Neural cell (in vitro differentiated cells): ENCODE measurements at regions not wholly inside any gene's neighbourhood (a gene's known extent, or its start where the extent isn't known, plus 50 kb on each side); places are given as distances from the start of the nearest gene placed in this dataset.

Source experiments
- H2AFZ ChIP-seq: fragments of 200-600, 300-800 bp; sonication (generic), shearing (Covaris generic); 2 replicates; pipeline ENCODE4 v1.6.0; 2014; ENCODE audit warnings: low read depth, mild to moderate bottlenecking, antibody characterized with exemption, low read length, moderate library complexity
- H3F3A ChIP-seq: fragments of 200-600 bp; shearing (Covaris generic); 2 replicates; pipeline ENCODE4 v1.6.1; 2016; ENCODE audit warnings: mild to moderate bottlenecking, moderate library complexity, mixed read lengths, antibody characterized with exemption, low read length; ENCODE audit not compliant: insufficient read depth, poor library complexity, severe bottlenecking
- H3K27ac ChIP-seq: fragments of 200-600, 300-800 bp; sonication (generic), shearing (Covaris generic); 2 replicates; pipeline ENCODE4 v1.5.1; 2014; ENCODE audit warnings: mild to moderate bottlenecking, low read length, moderate library complexity
- H3K27me3 ChIP-seq: fragments of 300-800, 200-600 bp; sonication (generic), shearing (Covaris generic); 2 replicates; pipeline ENCODE4 v1.6.0; 2014; ENCODE audit warnings: mild to moderate bottlenecking, low read depth, low read length, moderate library complexity; ENCODE audit not compliant: insufficient read depth
- H3K36me3 ChIP-seq: fragments of 300-800, 200-600 bp; sonication (generic), shearing (Covaris generic); 2 replicates; pipeline ENCODE4 v1.5.1; 2014; ENCODE audit warnings: mild to moderate bottlenecking, antibody characterized with exemption, low read length, moderate library complexity; ENCODE audit not compliant: insufficient read depth
- H3K4me2 ChIP-seq: fragments of 300-800, 200-600 bp; sonication (generic), shearing (Covaris generic); 2 replicates; pipeline ENCODE4 v1.6.0; 2014; ENCODE audit warnings: mild to moderate bottlenecking, low read length
- H3K4me3 ChIP-seq: fragments of 300-800, 200-600 bp; sonication (generic), shearing (Covaris generic); 2 replicates; pipeline ENCODE4 v1.5.1; 2014; ENCODE audit warnings: mild to moderate bottlenecking, low read length, moderate library complexity
- H3K79me2 ChIP-seq: fragments of 200-600 bp; shearing (Covaris generic); replicated peaks from 2 replicates; pipeline ENCODE4 v1.6.0; 2014; ENCODE audit warnings: mild to moderate bottlenecking, low read length, moderate library complexity; ENCODE audit not compliant: insufficient read depth
- H3K9ac ChIP-seq: fragments of 300-800, 200-600 bp; sonication (generic), shearing (Covaris generic); 2 replicates; pipeline ENCODE4 v1.6.1; 2016; ENCODE audit warnings: mild to moderate bottlenecking, low read length, mixed read lengths
- H3K9me2 ChIP-seq: fragments of 200-600 bp; shearing (Covaris generic); 2 replicates; pipeline ENCODE4 v1.6.1; 2016; ENCODE audit warnings: mild to moderate bottlenecking, low read length, mixed read lengths; ENCODE audit not compliant: insufficient read depth
- H3K9me3 ChIP-seq: fragments of 200-600, 300-800 bp; sonication (generic), shearing (Covaris generic); 2 replicates; pipeline ENCODE4 v1.6.1; 2016; ENCODE audit warnings: mild to moderate bottlenecking, mixed run types, low read length, moderate library complexity, mixed read lengths
- H4K20me1 ChIP-seq: fragments of 200-600 bp; shearing (Covaris generic); 2 replicates; pipeline ENCODE4 v1.6.1; 2016; ENCODE audit warnings: mild to moderate bottlenecking, mixed run types; ENCODE audit not compliant: insufficient read depth
- EP300 ChIP-seq: fragments of 450-650 bp; conservative IDR thresholded peaks from 2 replicates; pipeline ENCODE4 v1.6.1; 2014; ENCODE audit warnings: antibody characterized with exemption, mild to moderate bottlenecking, moderate library complexity; ENCODE audit not compliant: poor library complexity, severe bottlenecking
- EZH2 ChIP-seq: fragments of 200-600, 300-800 bp; shearing (Covaris generic), sonication (generic); IDR thresholded peaks from 2 replicates; pipeline ENCODE4 v1.6.1; 2014; ENCODE audit warnings: antibody characterized with exemption, low read length, borderline replicate concordance, mild to moderate bottlenecking; ENCODE audit not compliant: insufficient read depth, poor library complexity, severe bottlenecking
- MXI1 ChIP-seq: fragments of 450-650 bp; conservative IDR thresholded peaks from 2 replicates; pipeline ENCODE4 v1.6.1; 2014; ENCODE audit warnings: antibody characterized with exemption, mild to moderate bottlenecking; ENCODE audit not compliant: poor library complexity, severe bottlenecking
- POLR2AphosphoS5 ChIP-seq: IDR thresholded peaks from 2 replicates; pipeline ENCODE4 v1.6.1; 2012
- RAD21 ChIP-seq: fragments of 450-650 bp; conservative IDR thresholded peaks from 2 replicates; pipeline ENCODE4 v1.6.1; 2014; ENCODE audit warnings: antibody characterized with exemption, mild to moderate bottlenecking, moderate library complexity
- SMC3 ChIP-seq: fragments of 450-650 bp; conservative IDR thresholded peaks from 2 replicates; pipeline ENCODE4 v1.6.1; 2014; ENCODE audit warnings: antibody characterized with exemption, mild to moderate bottlenecking, moderate library complexity; ENCODE audit not compliant: poor library complexity
- TAF1 ChIP-seq: IDR thresholded peaks from 2 replicates; pipeline ENCODE4 v1.6.1; 2012; ENCODE audit warnings: low read depth
- TF ChIP-seq, protein P1 (sequence below): IDR thresholded peaks from 2 replicates; pipeline ENCODE4 v1.6.1; 2012; ENCODE audit warnings: borderline replicate concordance
- TF ChIP-seq, protein P2 (sequence below): fragments of 450-650 bp; IDR thresholded peaks from 2 replicates; pipeline ENCODE4 v1.5.1; 2014; ENCODE audit warnings: antibody characterized with exemption, mild to moderate bottlenecking, moderate library complexity; ENCODE audit not compliant: poor library complexity, severe bottlenecking

DNA sequence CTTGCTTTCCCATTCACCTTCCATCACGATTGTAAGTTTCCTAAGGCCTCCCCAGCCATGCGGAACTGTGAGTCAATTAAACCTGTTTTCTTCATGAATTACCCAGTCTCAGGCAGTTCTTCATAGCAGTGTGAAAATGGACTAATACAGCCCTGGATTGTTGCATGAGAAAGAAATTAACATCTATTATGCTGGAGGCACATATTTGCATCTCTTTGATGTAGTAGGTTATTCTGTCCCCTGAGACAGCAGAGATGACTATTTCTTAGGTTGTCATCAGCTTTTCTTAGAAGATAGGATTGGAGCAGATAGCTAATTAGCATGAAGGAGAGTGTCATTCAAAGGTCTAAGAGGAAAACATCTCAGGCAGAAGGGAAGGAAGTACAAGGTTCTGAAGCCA lies 166.2 kb downstream of the OMA1 start:
- Histone ChIP-seq H3K27me3 (no peaks in the 10 kb centered on the region), H4K20me1 (no peaks in the 10 kb centered on the region), H3K9me2 (no peaks in the 10 kb centered on the region), H3K4me2 (no peak overlapping the region), H3K9me3 (no peaks in the 10 kb centered on the region), H3K27ac (peak overlapping the region; percentile 42), H3K79me2 (no peaks in the 10 kb centered on the region), H3F3A (peaks cover 4% of the 10 kb centered on the region), H3K4me3 (no peak overlapping the region), H2AFZ (no peak overlapping the region), H3K9ac (no peak overlapping the region), H3K36me3 (no peaks in the 10 kb centered on the region)
- TF ChIP-seq, protein P1, sequence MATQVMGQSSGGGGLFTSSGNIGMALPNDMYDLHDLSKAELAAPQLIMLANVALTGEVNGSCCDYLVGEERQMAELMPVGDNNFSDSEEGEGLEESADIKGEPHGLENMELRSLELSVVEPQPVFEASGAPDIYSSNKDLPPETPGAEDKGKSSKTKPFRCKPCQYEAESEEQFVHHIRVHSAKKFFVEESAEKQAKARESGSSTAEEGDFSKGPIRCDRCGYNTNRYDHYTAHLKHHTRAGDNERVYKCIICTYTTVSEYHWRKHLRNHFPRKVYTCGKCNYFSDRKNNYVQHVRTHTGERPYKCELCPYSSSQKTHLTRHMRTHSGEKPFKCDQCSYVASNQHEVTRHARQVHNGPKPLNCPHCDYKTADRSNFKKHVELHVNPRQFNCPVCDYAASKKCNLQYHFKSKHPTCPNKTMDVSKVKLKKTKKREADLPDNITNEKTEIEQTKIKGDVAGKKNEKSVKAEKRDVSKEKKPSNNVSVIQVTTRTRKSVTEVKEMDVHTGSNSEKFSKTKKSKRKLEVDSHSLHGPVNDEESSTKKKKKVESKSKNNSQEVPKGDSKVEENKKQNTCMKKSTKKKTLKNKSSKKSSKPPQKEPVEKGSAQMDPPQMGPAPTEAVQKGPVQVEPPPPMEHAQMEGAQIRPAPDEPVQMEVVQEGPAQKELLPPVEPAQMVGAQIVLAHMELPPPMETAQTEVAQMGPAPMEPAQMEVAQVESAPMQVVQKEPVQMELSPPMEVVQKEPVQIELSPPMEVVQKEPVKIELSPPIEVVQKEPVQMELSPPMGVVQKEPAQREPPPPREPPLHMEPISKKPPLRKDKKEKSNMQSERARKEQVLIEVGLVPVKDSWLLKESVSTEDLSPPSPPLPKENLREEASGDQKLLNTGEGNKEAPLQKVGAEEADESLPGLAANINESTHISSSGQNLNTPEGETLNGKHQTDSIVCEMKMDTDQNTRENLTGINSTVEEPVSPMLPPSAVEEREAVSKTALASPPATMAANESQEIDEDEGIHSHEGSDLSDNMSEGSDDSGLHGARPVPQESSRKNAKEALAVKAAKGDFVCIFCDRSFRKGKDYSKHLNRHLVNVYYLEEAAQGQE = no peak
- no peak for TF ChIP-seq SMC3
- no peak for TF ChIP-seq POLR2AphosphoS5
- no peak for TF ChIP-seq TAF1
- TF ChIP-seq EP300 = no peak
- TF ChIP-seq, protein P2, sequence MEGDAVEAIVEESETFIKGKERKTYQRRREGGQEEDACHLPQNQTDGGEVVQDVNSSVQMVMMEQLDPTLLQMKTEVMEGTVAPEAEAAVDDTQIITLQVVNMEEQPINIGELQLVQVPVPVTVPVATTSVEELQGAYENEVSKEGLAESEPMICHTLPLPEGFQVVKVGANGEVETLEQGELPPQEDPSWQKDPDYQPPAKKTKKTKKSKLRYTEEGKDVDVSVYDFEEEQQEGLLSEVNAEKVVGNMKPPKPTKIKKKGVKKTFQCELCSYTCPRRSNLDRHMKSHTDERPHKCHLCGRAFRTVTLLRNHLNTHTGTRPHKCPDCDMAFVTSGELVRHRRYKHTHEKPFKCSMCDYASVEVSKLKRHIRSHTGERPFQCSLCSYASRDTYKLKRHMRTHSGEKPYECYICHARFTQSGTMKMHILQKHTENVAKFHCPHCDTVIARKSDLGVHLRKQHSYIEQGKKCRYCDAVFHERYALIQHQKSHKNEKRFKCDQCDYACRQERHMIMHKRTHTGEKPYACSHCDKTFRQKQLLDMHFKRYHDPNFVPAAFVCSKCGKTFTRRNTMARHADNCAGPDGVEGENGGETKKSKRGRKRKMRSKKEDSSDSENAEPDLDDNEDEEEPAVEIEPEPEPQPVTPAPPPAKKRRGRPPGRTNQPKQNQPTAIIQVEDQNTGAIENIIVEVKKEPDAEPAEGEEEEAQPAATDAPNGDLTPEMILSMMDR = no peak
- no peak for TF ChIP-seq EZH2
- no peak for TF ChIP-seq RAD21
- TF ChIP-seq MXI1 = no peak

DNA sequence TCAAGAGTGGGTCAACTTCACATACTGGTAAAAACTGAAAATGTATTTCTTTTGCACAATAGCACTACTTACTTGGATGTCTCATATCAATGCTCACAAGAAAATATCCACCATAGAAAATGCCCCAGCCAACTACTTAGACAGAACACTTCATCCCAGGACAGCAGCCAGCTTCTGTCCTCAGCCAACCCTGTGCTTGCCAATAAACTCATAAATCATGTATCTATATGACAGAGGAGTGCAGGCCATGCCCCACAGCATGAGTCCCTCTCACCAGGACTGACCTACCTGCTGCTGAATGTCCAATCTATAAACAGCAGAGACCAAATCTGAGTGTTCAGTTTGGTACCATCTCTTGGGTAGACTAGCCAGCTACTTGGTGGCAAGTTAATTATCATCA lies 179.3 kb downstream of the OMA1 start:
- H3K9ac ChIP-seq = no peak overlapping the region
- H3K27me3 ChIP-seq = no peaks in the 10 kb centered on the region
- H3K4me3 ChIP-seq = no peak overlapping the region
- H3F3A ChIP-seq = no peaks in the 10 kb centered on the region
- TF ChIP-seq EP300 = no peak
- TF ChIP-seq TAF1 = no peak
- no peak for TF ChIP-seq MXI1
- TF ChIP-seq, protein P2 = no peak
- no peak for TF ChIP-seq SMC3
- no peak for TF ChIP-seq POLR2AphosphoS5
- TF ChIP-seq, protein P1 = no peak
- TF ChIP-seq RAD21 = no peak
- TF ChIP-seq EZH2 = no peak
- H3K79me2 ChIP-seq = no peaks in the 10 kb centered on the region
- no peak overlapping the region for H2AFZ ChIP-seq
- H3K36me3 ChIP-seq = no peaks in the 10 kb centered on the region
- no peaks in the 10 kb centered on the region for H4K20me1 ChIP-seq
- H3K27ac ChIP-seq = no peak overlapping the region
- no peaks in the 10 kb centered on the region for H3K9me3 ChIP-seq
- no peak overlapping the region for H3K4me2 ChIP-seq
- no peaks in the 10 kb centered on the region for H3K9me2 ChIP-seq
